Thoracic aorta (tissue), 2 donors: ENCODE measurements at regions not wholly inside any gene's neighbourhood (a gene's known extent, or its start where the extent isn't known, plus 50 kb on each side); places are given as distances from the start of the nearest gene placed in this dataset.
A peak's percentile ranks its signal among the peaks of the same experiment; 100 is the strongest.

Experiments used
- ATAC-seq: fragments of 150-250 bp; one replicate; pipeline ENCODE4 v1.8.0; 2017; ENCODE audit warnings: low read depth; ENCODE audit not compliant: insufficient number of reproducible peaks, low FRiP score
- DNase-seq: peaks from one replicate; pipeline ENCODE4 v3.0.0-alpha.2; 2020; ENCODE audit warnings: low spot score
- H3K27ac ChIP-seq, 2 donors: fragments of 200-600 bp; sonication (generic); 1 replicate in 1 of 2; 2 replicates in 1 of 2; pipeline ENCODE4 v1.5.1; 2016; ENCODE audit warnings: mild to moderate bottlenecking in 2 of 2, moderate library complexity in 2 of 2
- H3K27me3 ChIP-seq: fragments of 200-600 bp; sonication (generic); replicated peaks from 2 replicates; pipeline ENCODE4 v1.6.0; 2016; ENCODE audit warnings: mild to moderate bottlenecking; ENCODE audit not compliant: insufficient read depth
- H3K36me3 ChIP-seq: fragments of 200-600 bp; sonication (generic); one replicate; pipeline ENCODE4 v1.5.1; 2016
- H3K4me1 ChIP-seq, 2 donors: fragments of 200-600 bp; sonication (generic); 1 replicate in 1 of 2; 2 replicates in 1 of 2; pipeline versions ENCODE4 v1.5.1 to v1.6.0; 2016; ENCODE audit warnings: low read depth in 2 of 2, mild to moderate bottlenecking in 1 of 2; ENCODE audit not compliant: control insufficient read depth in 1 of 2
- H3K4me3 ChIP-seq: fragments of 200-600 bp; sonication (generic); 2 replicates; pipeline ENCODE4 v1.5.1; 2016; ENCODE audit warnings: mild to moderate bottlenecking
- H3K9me3 ChIP-seq: fragments of 200-600 bp; sonication (generic); 2 replicates; pipeline ENCODE4 v1.5.1; 2016
- TF ChIP-seq, protein P1 (sequence below): fragments of 200-600 bp; sonication (generic); IDR thresholded peaks from one replicate; pipeline ENCODE4 v1.5.1; 2019; ENCODE audit warnings: antibody characterized with exemption

GRCh38 chr2:172252154-172252553 lies 149.5 kb upstream of the DLX2 start:
- ATAC-seq (no peak), DNase-seq (no peak)
- no peaks in the 10 kb centered on the region for H3K27me3 ChIP-seq
- H3K4me3 ChIP-seq, result no peak overlapping the region
- no peaks in the 10 kb centered on the region for H3K4me1 ChIP-seq
- H3K36me3 ChIP-seq, result no peaks in the 10 kb centered on the region
- no peaks in the 10 kb centered on the region for H3K9me3 ChIP-seq
- no peak overlapping the region for H3K27ac ChIP-seq
- TF ChIP-seq, protein P1, sequence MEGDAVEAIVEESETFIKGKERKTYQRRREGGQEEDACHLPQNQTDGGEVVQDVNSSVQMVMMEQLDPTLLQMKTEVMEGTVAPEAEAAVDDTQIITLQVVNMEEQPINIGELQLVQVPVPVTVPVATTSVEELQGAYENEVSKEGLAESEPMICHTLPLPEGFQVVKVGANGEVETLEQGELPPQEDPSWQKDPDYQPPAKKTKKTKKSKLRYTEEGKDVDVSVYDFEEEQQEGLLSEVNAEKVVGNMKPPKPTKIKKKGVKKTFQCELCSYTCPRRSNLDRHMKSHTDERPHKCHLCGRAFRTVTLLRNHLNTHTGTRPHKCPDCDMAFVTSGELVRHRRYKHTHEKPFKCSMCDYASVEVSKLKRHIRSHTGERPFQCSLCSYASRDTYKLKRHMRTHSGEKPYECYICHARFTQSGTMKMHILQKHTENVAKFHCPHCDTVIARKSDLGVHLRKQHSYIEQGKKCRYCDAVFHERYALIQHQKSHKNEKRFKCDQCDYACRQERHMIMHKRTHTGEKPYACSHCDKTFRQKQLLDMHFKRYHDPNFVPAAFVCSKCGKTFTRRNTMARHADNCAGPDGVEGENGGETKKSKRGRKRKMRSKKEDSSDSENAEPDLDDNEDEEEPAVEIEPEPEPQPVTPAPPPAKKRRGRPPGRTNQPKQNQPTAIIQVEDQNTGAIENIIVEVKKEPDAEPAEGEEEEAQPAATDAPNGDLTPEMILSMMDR, result no peak

- Histone ChIP-seq H3K4me1 (no peaks in the 10 kb centered on the region), H3K27me3 (no peaks in the 10 kb centered on the region), H3K27ac (no peak overlapping the region), H3K9me3 (no peaks in the 10 kb centered on the region), H3K4me3 (no peak overlapping the region), H3K36me3 (no peaks in the 10 kb centered on the region)
- ATAC-seq, result peak; percentile 78
- TF ChIP-seq, protein P1, result no peak
- DNase-seq, result peak; percentile 42
Measured at GRCh38 chr2:172253190-172254052, 150.7 kb upstream of the DLX2 start.

- Histone ChIP-seq H3K36me3 (no peaks in the 10 kb centered on the region), H3K27me3 (no peaks in the 10 kb centered on the region), H3K27ac (no peak overlapping the region), H3K4me3 (no peak overlapping the region), H3K9me3 (no peaks in the 10 kb centered on the region), H3K4me1 (no peaks in the 10 kb centered on the region)
- ATAC-seq (no peak), DNase-seq (no peak)
- TF ChIP-seq, protein P1, result no peak
Measured at GRCh38 chr2:172256886-172257285, 154.2 kb upstream of the DLX2 start.

DNA sequence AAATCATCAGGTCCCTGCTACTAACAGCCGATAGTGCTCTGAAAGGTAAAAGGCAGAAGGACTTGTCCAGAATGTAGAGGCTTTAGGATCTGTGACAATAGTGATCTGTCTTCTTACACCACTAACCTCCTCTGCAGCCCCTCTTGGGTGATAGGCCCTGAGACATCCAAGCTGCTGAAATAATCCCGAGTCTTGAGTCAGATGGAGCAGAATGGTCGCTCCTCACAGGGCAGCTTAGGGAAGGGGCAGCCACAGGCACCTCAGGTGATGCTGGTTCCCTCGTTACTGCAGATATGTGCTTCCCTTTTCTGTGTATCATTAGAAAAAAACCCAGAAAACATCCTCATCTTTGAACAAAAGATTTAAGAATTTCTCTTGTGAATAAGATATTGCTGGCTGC lies 157.1 kb upstream of the DLX2 start:
- H3K4me3 ChIP-seq, result no peak overlapping the region
- TF ChIP-seq, protein P1, result no peak
- DNase-seq (no peak), ATAC-seq (no peak)
- no peaks in the 10 kb centered on the region for H3K36me3 ChIP-seq
- no peaks in the 10 kb centered on the region for H3K27me3 ChIP-seq
- H3K27ac ChIP-seq, result no peak overlapping the region
- no peaks in the 10 kb centered on the region for H3K4me1 ChIP-seq
- no peaks in the 10 kb centered on the region for H3K9me3 ChIP-seq

DNA sequence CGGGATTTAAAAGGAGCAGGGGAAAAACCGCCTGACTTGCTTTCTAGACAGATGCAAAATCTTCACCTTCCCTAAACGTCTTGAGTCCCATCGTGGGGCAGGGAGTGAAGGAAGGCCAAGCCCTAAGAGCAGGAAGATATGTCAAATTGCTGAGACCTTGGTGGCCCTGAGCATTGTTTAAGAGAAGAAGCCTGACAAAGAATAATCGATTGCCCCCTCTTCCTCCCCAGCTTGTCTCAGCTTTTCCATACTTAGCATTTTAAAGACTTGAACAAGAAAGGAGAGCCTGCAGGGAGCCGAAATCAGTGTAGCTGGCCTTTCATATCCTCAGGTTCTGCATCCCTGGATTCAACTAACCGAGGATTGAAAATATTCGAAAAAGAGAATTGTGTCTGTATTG lies 157.6 kb upstream of the DLX2 start:
- H3K4me3 ChIP-seq, result no peak overlapping the region
- TF ChIP-seq, protein P1, result no peak
- no peaks in the 10 kb centered on the region for H3K9me3 ChIP-seq
- H3K36me3 ChIP-seq, result no peaks in the 10 kb centered on the region
- H3K27me3 ChIP-seq, result no peaks in the 10 kb centered on the region
- DNase-seq (no peak), ATAC-seq (no peak)
- no peaks in the 10 kb centered on the region for H3K4me1 ChIP-seq
- H3K27ac ChIP-seq, result no peak overlapping the region
